SK-N-SH (cell line): ENCODE measurements at regions not wholly inside any gene's neighbourhood (a gene's known extent, or its start where the extent isn't known, plus 50 kb on each side); places are given as distances from the start of the nearest gene placed in this dataset.

Source experiments
- CTCF ChIA-PET: fragments of 300-600, 350-600 bp; formaldehyde crosslinking; extraction: SDS; loops from one replicate; lab custom pipeline; 2021; lab: Yijun Ruan, JAX
- POLR2A ChIA-PET: fragments of 350-600 bp; sonication (Branson Sonifier 250); formaldehyde crosslinking; extraction: SDS; loops from one replicate; lab custom pipeline; 2020; ENCODE audit warnings: antibody characterized with exemption, inconsistent platforms; lab: Yijun Ruan, JAX
- DNase-seq: peaks from one replicate; pipeline ENCODE4 v3.0.0; 2012
- H2AFZ ChIP-seq: fragments of 200-600 bp; sonication (generic); 2 replicates; pipeline ENCODE4 v1.8.1; 2016; ENCODE audit warnings: antibody characterized with exemption, mild to moderate bottlenecking, low read depth
- H3F3A ChIP-seq: fragments of 200-600 bp; sonication (generic); replicated peaks from 2 replicates; pipeline ENCODE3; 2016; ENCODE audit warnings: antibody characterized with exemption, mild to moderate bottlenecking; ENCODE audit not compliant: insufficient read depth
- H3K27ac ChIP-seq, 2 experiments: fragments of 200-500 bp in 1 of 2; fragments of 200-600 bp in 1 of 2; sonication (Bioruptor generic) in 1 of 2; sonication (generic), shearing (Covaris generic) in 1 of 2; 2 replicates each; pipeline versions ENCODE4 v1.5.1 to v1.6.1; 2014 to 2016; ENCODE audit warnings: low read depth in 2 of 2, inconsistent platforms in 1 of 2, low read length in 1 of 2, mild to moderate bottlenecking in 1 of 2, mixed read lengths in 1 of 2
- H3K27me3 ChIP-seq: fragments of 200-600 bp; sonication (generic), shearing (Covaris generic); 2 replicates; pipeline ENCODE4 v1.6.1; 2016; ENCODE audit warnings: mixed run types; ENCODE audit not compliant: insufficient read depth
- H3K36me3 ChIP-seq, 2 experiments: fragments of 200-500 bp in 1 of 2; fragments of 200-600 bp in 1 of 2; sonication (Bioruptor generic) in 1 of 2; sonication (generic) in 1 of 2; replicated peaks in 1 of 2; 2 replicates each; pipeline versions ENCODE3 to v1.5.1; 2014 to 2016; ENCODE audit warnings: low read length in 1 of 2, mild to moderate bottlenecking in 1 of 2; ENCODE audit not compliant: insufficient read depth in 2 of 2, control insufficient read depth in 1 of 2
- H3K4me1 ChIP-seq, 2 experiments: fragments of 200-500 bp in 1 of 2; fragments of 200-600 bp in 1 of 2; sonication (Bioruptor generic) in 1 of 2; sonication (generic), shearing (Covaris generic) in 1 of 2; 2 replicates each; pipeline versions ENCODE4 v1.5.1 to v1.6.1; 2014 to 2016; ENCODE audit warnings: low read depth in 1 of 2, low read length in 1 of 2, mixed run types in 1 of 2; ENCODE audit not compliant: insufficient read depth in 2 of 2, control insufficient read depth in 1 of 2
- H3K4me2 ChIP-seq: fragments of 200-600 bp; sonication (generic), shearing (Covaris generic); 2 replicates; pipeline ENCODE4 v1.6.1; 2017; ENCODE audit warnings: mixed run types
- H3K4me3 ChIP-seq, 2 experiments: fragments of 200-500 bp in 1 of 2; fragments of 200-600 bp in 1 of 2; sonication (Bioruptor generic) in 1 of 2; sonication (generic), shearing (Covaris generic) in 1 of 2; 2 replicates each; pipeline versions ENCODE4 v1.5.1 to v1.8.1; 2014 to 2016; ENCODE audit warnings: low read depth in 2 of 2, inconsistent platforms in 1 of 2, low read length in 1 of 2, mild to moderate bottlenecking in 1 of 2, mixed read lengths in 1 of 2, moderate library complexity in 1 of 2
- H3K79me2 ChIP-seq: fragments of 200-600 bp; sonication (generic); 2 replicates; pipeline ENCODE4 v1.8.1; 2017; ENCODE audit warnings: mild to moderate bottlenecking; ENCODE audit not compliant: insufficient read depth
- H3K9ac ChIP-seq: fragments of 200-600 bp; sonication (generic); 2 replicates; pipeline ENCODE4 v1.6.1; 2017; ENCODE audit warnings: mixed run types
- H3K9me2 ChIP-seq: fragments of 200-600 bp; sonication (generic); 2 replicates; pipeline ENCODE4 v1.6.1; 2017; ENCODE audit warnings: mixed run types
- H3K9me3 ChIP-seq: fragments of 200-600 bp; sonication (generic); 2 replicates; pipeline ENCODE4 v1.6.1; 2017; ENCODE audit warnings: mixed run types, mild to moderate bottlenecking, moderate library complexity
- H4K20me1 ChIP-seq: fragments of 200-600 bp; sonication (generic); 2 replicates; pipeline ENCODE4 v1.6.1; 2017; ENCODE audit warnings: mild to moderate bottlenecking, mixed run types; ENCODE audit not compliant: insufficient read depth
- EP300 ChIP-seq, 2 experiments: IDR thresholded peaks; 2 replicates each; pipeline versions ENCODE4 v1.4.0 to v1.6.1; 2012; ENCODE audit warnings: borderline replicate concordance in 1 of 2, low read depth in 1 of 2, low read length in 1 of 2
- FOSL2 ChIP-seq: IDR thresholded peaks from 2 replicates; pipeline ENCODE4 v1.4.0; 2012; ENCODE audit warnings: low read depth, mild to moderate bottlenecking, moderate library complexity, borderline replicate concordance
- FOXM1 ChIP-seq: IDR thresholded peaks from 2 replicates; pipeline ENCODE4 v1.4.0; 2012; ENCODE audit warnings: low read depth, mild to moderate bottlenecking
- GABPA ChIP-seq: IDR thresholded peaks from 2 replicates; pipeline ENCODE4 v1.4.0; 2012; ENCODE audit warnings: low read depth, mild to moderate bottlenecking
- GATA2 ChIP-seq: sonication (generic); formaldehyde crosslinking; IDR thresholded peaks from 2 replicates; pipeline ENCODE4 v1.5.0; 2020; ENCODE audit warnings: mild to moderate bottlenecking, missing genetic modification reagents
- IRF3 ChIP-seq: fragments of 150-350 bp; IDR thresholded peaks from 2 replicates; pipeline ENCODE4 v1.6.1; 2016; ENCODE audit warnings: mild to moderate bottlenecking, low read depth, low read length
- MAX ChIP-seq: IDR thresholded peaks from 2 replicates; pipeline ENCODE4 v1.4.0; 2012; ENCODE audit warnings: low read depth
- MEF2A ChIP-seq: IDR thresholded peaks from 2 replicates; pipeline ENCODE4 v1.4.0; 2012; ENCODE audit warnings: low read depth, borderline replicate concordance
- MXI1 ChIP-seq: IDR thresholded peaks from 2 replicates; pipeline ENCODE4 v1.6.1; 2012; ENCODE audit warnings: mild to moderate bottlenecking, low read depth, low read length, improper control_type of control experiment
- NRF1 ChIP-seq: IDR thresholded peaks from 2 replicates; pipeline ENCODE4 v1.6.1; 2012; ENCODE audit warnings: low read depth, mild to moderate bottlenecking, low read length
- PBX3 ChIP-seq: IDR thresholded peaks from 2 replicates; pipeline ENCODE4; 2012
- POLR2AphosphoS5 ChIP-seq: IDR thresholded peaks from 2 replicates; pipeline ENCODE4 v1.6.1; 2012; ENCODE audit warnings: low read depth, low read length
- RAD21 ChIP-seq: IDR thresholded peaks from 2 replicates; pipeline ENCODE4 v1.6.1; 2012; ENCODE audit warnings: mild to moderate bottlenecking, low read length
- RCOR1 ChIP-seq: fragments of 150-350 bp; IDR thresholded peaks from 2 replicates; pipeline ENCODE4 v1.6.1; 2017; ENCODE audit warnings: antibody characterized with exemption, low read length
- SMC3 ChIP-seq: IDR thresholded peaks from 2 replicates; pipeline ENCODE4 v1.6.1; 2012; ENCODE audit warnings: low read depth, low read length, improper control_type of control experiment
- TCF12 ChIP-seq: IDR thresholded peaks from 2 replicates; pipeline ENCODE4 v1.4.0; 2012
- USF2 ChIP-seq: fragments of 150-350 bp; IDR thresholded peaks from 2 replicates; pipeline ENCODE4 v1.6.1; 2017; ENCODE audit warnings: antibody characterized with exemption, low read length, low read depth, borderline replicate concordance
- WGBS: methylation state at CpG from one replicate; pipeline ENCODE4 v1.1.6; 2017; ENCODE audit warnings: low lambda C conversion rate; 5-methylcytosine and 5-hydroxymethylcytosine counted together

GRCh38 chr6:2488578-2488977, 243.2 kb upstream of the GMDS start:
- 55% methylated on average over 6 of the region's 6 CpGs for WGBS
- H3K4me2 ChIP-seq: no peak overlapping the region
- no peak for TF ChIP-seq FOXM1
- TF ChIP-seq GABPA: no peak
- no peak for TF ChIP-seq SMC3
- TF ChIP-seq RCOR1: no peak
- no peak for TF ChIP-seq TCF12
- TF ChIP-seq RAD21: no peak
- no peak for TF ChIP-seq EP300 (IDR thresholded peaks at IDR 0.05; ENCODE audit: borderline replicate concordance in 1 of 2, low read depth in 1 of 2, low read length in 1 of 2)
- TF ChIP-seq MXI1: no peak
- no peak for TF ChIP-seq POLR2AphosphoS5
- TF ChIP-seq, all 33 proteins: peak for 0
- ChIA-PET POLR2A (no interaction called here), CTCF (no interaction called here)
- H3K27ac ChIP-seq: no peak overlapping the region
- no peaks in the 10 kb centered on the region for H3K9me3 ChIP-seq
- H3K9me2 ChIP-seq: no peaks in the 10 kb centered on the region
- H3K4me1 ChIP-seq: no peaks in the 10 kb centered on the region
- peaks cover 5% of the 10 kb centered on the region; the same call in 1 of the 2 replicates for H3K27me3 ChIP-seq
- H3K4me3 ChIP-seq: no peak overlapping the region
- DNase-seq: no peak
- no peaks in the 10 kb centered on the region for H3K36me3 ChIP-seq
- no peak overlapping the region for H2AFZ ChIP-seq
- no peaks in the 10 kb centered on the region for H4K20me1 ChIP-seq
- no peaks in the 10 kb centered on the region for H3F3A ChIP-seq
- no peaks in the 10 kb centered on the region for H3K79me2 ChIP-seq
- H3K9ac ChIP-seq: no peak overlapping the region

- Histone ChIP-seq H3K9me3 (no peaks in the 10 kb centered on the region), H3K4me2 (no peak overlapping the region), H4K20me1 (no peaks in the 10 kb centered on the region), H3K9ac (no peak overlapping the region), H3K9me2 (no peaks in the 10 kb centered on the region), H3K79me2 (no peaks in the 10 kb centered on the region), H3K36me3 (no peaks in the 10 kb centered on the region), H3K27me3 (peaks cover 5% of the 10 kb centered on the region; the same call in 1 of the 2 replicates), H3K4me1 (peaks cover 0 to 6% of the 10 kb centered on the region in 2 experiments; a peak in 1 of 4 replicates), H3K27ac (no peak overlapping the region), H3K4me3 (no peak overlapping the region), H3F3A (no peaks in the 10 kb centered on the region), H2AFZ (no peak overlapping the region)
- POLR2A ChIA-PET: no interaction called here
- WGBS: 24% methylated on average over 7 of the region's 7 CpGs
- DNase-seq: no peak
- TF ChIP-seq NRF1 (no peak), IRF3 (no peak), FOXM1 (no peak), GATA2 (CRISPR knock-in tag) (no peak), PBX3 (no peak), MAX (no peak), EP300 (IDR thresholded peaks at IDR 0.05; ENCODE audit: borderline replicate concordance in 1 of 2, low read depth in 1 of 2, low read length in 1 of 2) (no peak), USF2 (no peak), FOSL2 (no peak), MEF2A (no peak)
- CTCF ChIA-PET: no interaction called here
Observed at GRCh38 chr6:2485116-2485515, 239.7 kb upstream of the GMDS start.
